Nephron (organoid): ENCODE measurements at regions not wholly inside any gene's neighbourhood (a gene's known extent, or its start where the extent isn't known, plus 50 kb on each side); places are given as distances from the start of the nearest gene placed in this dataset.

Experiments
- H3K27ac Mint-ChIP-seq, 3 experiments: 2 replicates each; pipeline ENCODE4 v1.8.0; 2020; ENCODE audit warnings: mixed read lengths in 3 of 3, mild to moderate bottlenecking in 2 of 3, moderate library complexity in 1 of 3
- H3K27me3 Mint-ChIP-seq: 2 replicates; pipeline ENCODE4 v1.8.0; 2021; ENCODE audit warnings: low read depth, mild to moderate bottlenecking, moderate library complexity, mixed read lengths
- H3K36me3 Mint-ChIP-seq: 2 replicates; pipeline ENCODE4 v1.8.0; 2020; ENCODE audit warnings: low read depth, mixed read lengths
- H3K4me1 Mint-ChIP-seq: 2 replicates; pipeline ENCODE4 v1.8.0; 2020; ENCODE audit warnings: mixed read lengths
- H3K4me3 Mint-ChIP-seq, 3 experiments: 2 replicates each; pipeline ENCODE4 v1.8.0; 2020; ENCODE audit warnings: mild to moderate bottlenecking in 3 of 3, mixed read lengths in 3 of 3, moderate library complexity in 2 of 3
- H3K9me3 Mint-ChIP-seq: 2 replicates; pipeline ENCODE4 v1.8.0; 2020; ENCODE audit warnings: mixed read lengths
- CTCF ChIP-seq, 3 experiments: fragments of 200-600 bp; sonication (generic); IDR thresholded peaks; one replicate each; pipeline ENCODE4 v1.5.0; 2021; ENCODE audit warnings: antibody characterized with exemption in 3 of 3; ENCODE audit not compliant: unreplicated experiment in 3 of 3

GRCh38 chr18:38368886-38369285, 803.3 kb upstream of the CELF4 start:
- Mint-ChIP-seq H3K27me3 (no peaks in the 10 kb centered on the region), H3K4me3 (no peak overlapping the region), H3K27ac (no peak overlapping the region), H3K4me1 (peaks cover 9% of the 10 kb centered on the region), H3K36me3 (no peaks in the 10 kb centered on the region), H3K9me3 (no peaks in the 10 kb centered on the region)
- TF ChIP-seq CTCF (IDR thresholded peaks at IDR 0.05; ENCODE audit: unreplicated experiment in 3 of 3), result no peak

- H3K4me3 Mint-ChIP-seq, result no peak overlapping the region
- H3K27me3 Mint-ChIP-seq, result no peaks in the 10 kb centered on the region
- no peak for TF ChIP-seq CTCF (IDR thresholded peaks at IDR 0.05; ENCODE audit: unreplicated experiment in 3 of 3)
- no peaks in the 10 kb centered on the region for H3K9me3 Mint-ChIP-seq
- no peaks in the 10 kb centered on the region for H3K36me3 Mint-ChIP-seq
- peaks cover 9% of the 10 kb centered on the region for H3K4me1 Mint-ChIP-seq
- H3K27ac Mint-ChIP-seq, result no peak overlapping the region
Measured at GRCh38 chr18:38368246-38368645, 802.6 kb upstream of the CELF4 start.

GRCh38 chr18:38367473-38367872, 801.9 kb upstream of the CELF4 start:
- Mint-ChIP-seq H3K27me3 (no peaks in the 10 kb centered on the region), H3K9me3 (no peaks in the 10 kb centered on the region), H3K4me3 (no peak overlapping the region), H3K4me1 (peaks cover 9% of the 10 kb centered on the region), H3K27ac (peak overlapping the region in 1 of 3 experiments; percentile 13), H3K36me3 (no peaks in the 10 kb centered on the region)
- peak in 2 of 3 experiments; percentile 10 to 39 for TF ChIP-seq CTCF (IDR thresholded peaks at IDR 0.05; ENCODE audit: unreplicated experiment in 3 of 3)

GRCh38 chr18:38362286-38362792, 796.7 kb upstream of the CELF4 start:
- no peaks in the 10 kb centered on the region for H3K9me3 Mint-ChIP-seq
- no peaks in the 10 kb centered on the region for H3K36me3 Mint-ChIP-seq
- H3K4me1 Mint-ChIP-seq, result no peaks in the 10 kb centered on the region
- H3K27ac Mint-ChIP-seq, result no peak overlapping the region
- no peaks in the 10 kb centered on the region for H3K27me3 Mint-ChIP-seq
- H3K4me3 Mint-ChIP-seq, result no peak overlapping the region
- TF ChIP-seq CTCF (IDR thresholded peaks at IDR 0.05; ENCODE audit: unreplicated experiment in 3 of 3), result no peak

GRCh38 chr18:38358805-38359657, 793.4 kb upstream of the CELF4 start:
- Mint-ChIP-seq H3K4me1 (no peaks in the 10 kb centered on the region), H3K4me3 (no peak overlapping the region), H3K27me3 (no peaks in the 10 kb centered on the region), H3K27ac (no peak overlapping the region), H3K9me3 (no peaks in the 10 kb centered on the region), H3K36me3 (no peaks in the 10 kb centered on the region)
- TF ChIP-seq CTCF (IDR thresholded peaks at IDR 0.05; ENCODE audit: unreplicated experiment in 3 of 3), result no peak

GRCh38 chr18:38353149-38353548, 787.6 kb upstream of the CELF4 start:
- no peaks in the 10 kb centered on the region for H3K36me3 Mint-ChIP-seq
- no peaks in the 10 kb centered on the region for H3K4me1 Mint-ChIP-seq
- TF ChIP-seq CTCF (IDR thresholded peaks at IDR 0.05; ENCODE audit: unreplicated experiment in 3 of 3), result no peak
- H3K27ac Mint-ChIP-seq, result no peak overlapping the region
- H3K27me3 Mint-ChIP-seq, result peaks cover 4% of the 10 kb centered on the region
- H3K9me3 Mint-ChIP-seq, result no peaks in the 10 kb centered on the region
- no peak overlapping the region for H3K4me3 Mint-ChIP-seq
